ENCODE measurements at regions not wholly inside any gene's neighbourhood (a gene's known extent, or its start where the extent isn't known, plus 50 kb on each side); places are given as distances from the start of the nearest gene placed in this dataset.

DNA sequence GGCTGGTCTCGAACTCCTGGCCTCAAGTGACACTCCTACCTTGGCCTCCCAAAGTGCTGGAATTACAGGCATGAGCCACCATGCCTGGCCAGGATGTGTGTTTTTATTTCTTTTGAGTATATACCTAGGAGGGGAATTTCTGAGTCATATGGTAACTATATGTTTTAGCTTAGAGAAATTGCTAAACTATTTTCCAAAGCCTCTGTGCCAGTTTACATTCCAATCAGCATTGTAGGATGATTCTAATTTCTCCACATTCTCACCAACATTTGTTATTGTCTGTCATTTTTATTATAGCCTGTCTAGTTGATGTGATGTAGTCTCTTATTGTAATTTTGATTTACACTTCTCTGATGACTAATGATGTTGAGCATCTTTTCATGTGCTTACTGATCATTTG, 1576.0 kb downstream of the RPA4 start:
- H3K27ac ChIP-seq (ENCODE audit: low read depth, low read length, poor library complexity, severe bottlenecking), result no peak overlapping the region
- H4K20me1 ChIP-seq (ENCODE audit: insufficient read depth, low read length), result no peaks in the 10 kb centered on the region
- intact Hi-C loops (cut with micrococcal nuclease; ENCODE audit: unreplicated experiment), result no loop called here
- no peak for DNase-seq (ENCODE audit: low spot score)
- no peaks in the 10 kb centered on the region for H3K4me1 ChIP-seq (ENCODE audit: insufficient read depth, low read length, poor library complexity, severe bottlenecking)
- no peaks in the 10 kb centered on the region for H3K9me2 ChIP-seq (ENCODE audit: insufficient read depth, low read length)
- H3K9me3 ChIP-seq (ENCODE audit: low read length), result no peaks in the 10 kb centered on the region
- H3K4me3 ChIP-seq (ENCODE audit: low read depth, low read length, poor library complexity, severe bottlenecking), result no peak overlapping the region
- no peaks in the 10 kb centered on the region for H3K36me3 ChIP-seq (ENCODE audit: insufficient read depth, low read length)
- ChIA-PET CTCF (ENCODE audit: unreplicated experiment) (no interaction called here), POLR2A (no interaction called here)
- BruUV-seq (replicated peaks), result no TSS peak
- TF ChIP-seq EZH2phosphoT487 (IDR thresholded peaks at IDR 0.05; ENCODE audit: borderline replicate concordance, low read depth, low read length), result no peak
- TF ChIP-seq, protein P1, sequence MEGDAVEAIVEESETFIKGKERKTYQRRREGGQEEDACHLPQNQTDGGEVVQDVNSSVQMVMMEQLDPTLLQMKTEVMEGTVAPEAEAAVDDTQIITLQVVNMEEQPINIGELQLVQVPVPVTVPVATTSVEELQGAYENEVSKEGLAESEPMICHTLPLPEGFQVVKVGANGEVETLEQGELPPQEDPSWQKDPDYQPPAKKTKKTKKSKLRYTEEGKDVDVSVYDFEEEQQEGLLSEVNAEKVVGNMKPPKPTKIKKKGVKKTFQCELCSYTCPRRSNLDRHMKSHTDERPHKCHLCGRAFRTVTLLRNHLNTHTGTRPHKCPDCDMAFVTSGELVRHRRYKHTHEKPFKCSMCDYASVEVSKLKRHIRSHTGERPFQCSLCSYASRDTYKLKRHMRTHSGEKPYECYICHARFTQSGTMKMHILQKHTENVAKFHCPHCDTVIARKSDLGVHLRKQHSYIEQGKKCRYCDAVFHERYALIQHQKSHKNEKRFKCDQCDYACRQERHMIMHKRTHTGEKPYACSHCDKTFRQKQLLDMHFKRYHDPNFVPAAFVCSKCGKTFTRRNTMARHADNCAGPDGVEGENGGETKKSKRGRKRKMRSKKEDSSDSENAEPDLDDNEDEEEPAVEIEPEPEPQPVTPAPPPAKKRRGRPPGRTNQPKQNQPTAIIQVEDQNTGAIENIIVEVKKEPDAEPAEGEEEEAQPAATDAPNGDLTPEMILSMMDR (conservative IDR thresholded peaks at IDR 0.05; ENCODE audit: low read length), result no peak
- no peak overlapping the region for H2AFZ ChIP-seq (ENCODE audit: low read length)
- H3K79me2 ChIP-seq (ENCODE audit: insufficient read depth, low read depth, low read length), result no peaks in the 10 kb centered on the region
- no peak overlapping the region for H3K4me2 ChIP-seq (ENCODE audit: low read length)

DNA sequence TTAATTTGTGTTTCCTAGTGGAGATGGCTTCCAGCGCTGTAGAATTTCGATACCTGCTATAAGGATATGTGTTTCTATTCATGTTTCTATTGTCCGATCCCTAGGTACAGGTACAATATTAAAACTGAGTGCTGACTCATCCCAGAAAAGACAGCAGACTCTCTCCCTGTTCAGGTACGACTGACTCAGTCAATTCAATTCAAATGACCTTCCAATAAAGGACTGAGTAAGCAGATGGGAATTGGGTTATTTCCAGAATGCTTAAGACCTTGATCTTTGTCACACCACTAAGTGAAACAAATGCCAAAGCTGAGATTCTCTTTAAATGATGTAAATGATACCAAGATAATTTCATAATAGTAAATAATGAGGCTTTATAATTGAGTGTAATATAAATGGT, 1596.9 kb downstream of the RPA4 start:
- no peak overlapping the region for H3K4me3 ChIP-seq (ENCODE audit: low read depth, low read length, poor library complexity, severe bottlenecking)
- ChIA-PET CTCF (ENCODE audit: unreplicated experiment) (no interaction called here), POLR2A (no interaction called here)
- no peak overlapping the region for H2AFZ ChIP-seq (ENCODE audit: low read length)
- DNase-seq (ENCODE audit: low spot score), result no peak
- BruUV-seq (replicated peaks), result no TSS peak
- no peaks in the 10 kb centered on the region for H3K4me1 ChIP-seq (ENCODE audit: insufficient read depth, low read length, poor library complexity, severe bottlenecking)
- H3K9me2 ChIP-seq (ENCODE audit: insufficient read depth, low read length), result no peaks in the 10 kb centered on the region
- H3K9me3 ChIP-seq (ENCODE audit: low read length), result no peaks in the 10 kb centered on the region
- no peaks in the 10 kb centered on the region for H4K20me1 ChIP-seq (ENCODE audit: insufficient read depth, low read length)
- intact Hi-C loops (cut with micrococcal nuclease; ENCODE audit: unreplicated experiment), result no loop called here
- no peak overlapping the region for H3K4me2 ChIP-seq (ENCODE audit: low read length)
- H3K79me2 ChIP-seq (ENCODE audit: insufficient read depth, low read depth, low read length), result no peaks in the 10 kb centered on the region
- H3K27ac ChIP-seq (ENCODE audit: low read depth, low read length, poor library complexity, severe bottlenecking), result no peak overlapping the region
- H3K36me3 ChIP-seq (ENCODE audit: insufficient read depth, low read length), result no peaks in the 10 kb centered on the region
- no peak for TF ChIP-seq EZH2phosphoT487 (IDR thresholded peaks at IDR 0.05; ENCODE audit: borderline replicate concordance, low read depth, low read length)
- TF ChIP-seq, protein P1 (conservative IDR thresholded peaks at IDR 0.05; ENCODE audit: low read length), result no peak

DNA sequence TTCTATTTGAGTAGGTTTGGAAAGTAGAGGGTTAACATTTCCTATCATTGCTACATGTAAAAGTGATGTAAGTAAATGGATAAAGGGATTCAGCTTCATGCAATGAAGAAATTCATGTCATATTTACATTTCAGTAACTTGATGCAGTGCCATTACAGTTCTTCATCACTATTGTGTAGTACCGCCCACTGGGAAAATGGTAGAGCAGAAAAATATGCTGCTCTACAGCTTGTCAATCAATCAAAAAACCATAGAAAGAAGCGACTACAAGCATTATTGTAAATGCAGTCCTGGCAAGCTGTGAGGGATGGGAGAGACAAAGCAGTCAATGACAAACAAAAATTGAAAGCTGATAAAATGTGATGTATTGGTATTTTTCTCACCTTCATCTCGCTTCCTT, 1597.9 kb downstream of the RPA4 start:
- TF ChIP-seq, protein P1 (conservative IDR thresholded peaks at IDR 0.05; ENCODE audit: low read length), result no peak
- TF ChIP-seq EZH2phosphoT487 (IDR thresholded peaks at IDR 0.05; ENCODE audit: borderline replicate concordance, low read depth, low read length), result no peak
- H3K9me2 ChIP-seq (ENCODE audit: insufficient read depth, low read length), result no peaks in the 10 kb centered on the region
- ChIA-PET POLR2A (interaction anchor here (0.6 kb wide), 1 partner anchor 1260 kb away, joined by 3 read pairs; no protein-coding TSS in a partner anchor), CTCF (ENCODE audit: unreplicated experiment) (no interaction called here)
- H3K4me3 ChIP-seq (ENCODE audit: low read depth, low read length, poor library complexity, severe bottlenecking), result no peak overlapping the region
- H3K4me1 ChIP-seq (ENCODE audit: insufficient read depth, low read length, poor library complexity, severe bottlenecking), result no peaks in the 10 kb centered on the region
- intact Hi-C loops (cut with micrococcal nuclease; ENCODE audit: unreplicated experiment), result no loop called here
- BruUV-seq (replicated peaks), result no TSS peak
- H4K20me1 ChIP-seq (ENCODE audit: insufficient read depth, low read length), result no peaks in the 10 kb centered on the region
- H2AFZ ChIP-seq (ENCODE audit: low read length), result no peak overlapping the region
- H3K79me2 ChIP-seq (ENCODE audit: insufficient read depth, low read depth, low read length), result no peaks in the 10 kb centered on the region
- no peak overlapping the region for H3K4me2 ChIP-seq (ENCODE audit: low read length)
- H3K27ac ChIP-seq (ENCODE audit: low read depth, low read length, poor library complexity, severe bottlenecking), result no peak overlapping the region
- no peaks in the 10 kb centered on the region for H3K9me3 ChIP-seq (ENCODE audit: low read length)
- DNase-seq (ENCODE audit: low spot score), result no peak
- H3K36me3 ChIP-seq (ENCODE audit: insufficient read depth, low read length), result no peaks in the 10 kb centered on the region
